H9 (cell line): ENCODE measurements at regions not wholly inside any gene's neighbourhood (a gene's known extent, or its start where the extent isn't known, plus 50 kb on each side); places are given as distances from the start of the nearest gene placed in this dataset.

Experiments used
- DNase-seq: peaks from one replicate; pipeline ENCODE4 v3.0.0-alpha.2; 2017
- H2AFZ ChIP-seq: one replicate; pipeline ENCODE4 v1.6.1; 2013; ENCODE audit warnings: mild to moderate bottlenecking, low read length, control low read depth, moderate library complexity
- H2AK5ac ChIP-seq: 2 replicates; pipeline ENCODE4 v1.6.1; 2013; ENCODE audit warnings: low read length, control low read depth, mixed read lengths; ENCODE audit not compliant: insufficient read length
- H2BK120ac ChIP-seq: one replicate; pipeline ENCODE4 v1.6.1; 2013; ENCODE audit warnings: low read depth, mild to moderate bottlenecking, low read length, control low read depth, inconsistent platforms; ENCODE audit not compliant: poor library complexity, severe bottlenecking
- H2BK12ac ChIP-seq: 2 replicates; pipeline ENCODE4 v1.6.1; 2013; ENCODE audit warnings: low read length, control low read depth, mixed read lengths, low read depth; ENCODE audit not compliant: insufficient read length
- H2BK15ac ChIP-seq: 2 replicates; pipeline ENCODE4 v1.6.1; 2013; ENCODE audit warnings: low read depth, low read length, control low read depth
- H2BK20ac ChIP-seq: one replicate; pipeline ENCODE4 v1.6.1; 2013; ENCODE audit warnings: low read depth, mild to moderate bottlenecking, low read length, control low read depth, inconsistent platforms; ENCODE audit not compliant: poor library complexity, severe bottlenecking
- H2BK5ac ChIP-seq: 2 replicates; pipeline ENCODE4 v1.6.1; 2013; ENCODE audit warnings: low read length, control low read depth, mixed read lengths; ENCODE audit not compliant: insufficient read length
- H3K14ac ChIP-seq: 2 replicates; pipeline ENCODE4 v1.6.1; 2013; ENCODE audit warnings: low read length, control low read depth; ENCODE audit not compliant: insufficient read depth
- H3K18ac ChIP-seq: 2 replicates; pipeline ENCODE4 v1.6.1; 2013; ENCODE audit warnings: low read depth, mild to moderate bottlenecking, mixed read lengths, low read length, control low read depth; ENCODE audit not compliant: insufficient read length
- H3K23ac ChIP-seq: 2 replicates; pipeline ENCODE4 v1.6.1; 2013; ENCODE audit warnings: low read length, control low read depth, mixed read lengths, low read depth; ENCODE audit not compliant: insufficient read length
- H3K23me2 ChIP-seq: 2 replicates; pipeline ENCODE4 v1.6.1; 2013; ENCODE audit warnings: low read depth, mild to moderate bottlenecking, mixed read lengths, low read length, control low read depth; ENCODE audit not compliant: insufficient read length, poor library complexity, severe bottlenecking
- H3K27ac ChIP-seq: 2 replicates; pipeline ENCODE4 v1.5.1; 2013; ENCODE audit warnings: low read length, control low read depth, mixed read lengths, low read depth; ENCODE audit not compliant: insufficient read length
- H3K27me3 ChIP-seq: 2 replicates; pipeline ENCODE4 v1.6.1; 2013; ENCODE audit warnings: low read length, control low read depth, inconsistent platforms; ENCODE audit not compliant: insufficient read depth
- H3K4ac ChIP-seq: 2 replicates; pipeline ENCODE4 v1.6.1; 2013; ENCODE audit warnings: low read depth, mild to moderate bottlenecking, control low read depth, inconsistent platforms, low read length, moderate library complexity
- H3K4me1 ChIP-seq: 2 replicates; pipeline ENCODE4 v1.6.1; 2013; ENCODE audit warnings: low read length, control low read depth, inconsistent platforms; ENCODE audit not compliant: insufficient read depth
- H3K4me2 ChIP-seq: 2 replicates; pipeline ENCODE4 v1.6.1; 2013; ENCODE audit warnings: low read length, control low read depth, mixed read lengths; ENCODE audit not compliant: insufficient read length, insufficient read depth
- H3K56ac ChIP-seq: 2 replicates; pipeline ENCODE4 v1.6.1; 2013; ENCODE audit warnings: low read depth, mild to moderate bottlenecking, mixed read lengths, low read length, control low read depth; ENCODE audit not compliant: insufficient read length
- H3K79me1 ChIP-seq: 2 replicates; pipeline ENCODE4 v1.6.1; 2013; ENCODE audit warnings: low read depth, mild to moderate bottlenecking, moderate library complexity, low read length, control low read depth, inconsistent platforms; ENCODE audit not compliant: insufficient read depth, poor library complexity, severe bottlenecking
- H3K79me2 ChIP-seq: 2 replicates; pipeline ENCODE4 v1.6.1; 2013; ENCODE audit warnings: low read length, control low read depth, inconsistent platforms; ENCODE audit not compliant: insufficient read depth
- H3K9ac ChIP-seq: 2 replicates; pipeline ENCODE4 v1.6.1; 2013; ENCODE audit warnings: low read length, control low read depth, mixed read lengths; ENCODE audit not compliant: insufficient read length; ENCODE audit errors: extremely low read depth
- H3K9me3 ChIP-seq: one replicate; pipeline ENCODE4 v1.6.1; 2013; ENCODE audit warnings: low read depth, low read length, inconsistent platforms; ENCODE audit not compliant: control insufficient read depth
- H3T11ph ChIP-seq: one replicate; pipeline ENCODE4 v1.6.1; 2013; ENCODE audit warnings: mild to moderate bottlenecking, low read length, control low read depth, inconsistent platforms
- H4K20me1 ChIP-seq: one replicate; pipeline ENCODE4 v1.6.1; 2013; ENCODE audit not compliant: control insufficient read depth, insufficient read length, insufficient read depth
- H4K5ac ChIP-seq: 2 replicates; pipeline ENCODE4 v1.6.1; 2013; ENCODE audit warnings: low read depth, mild to moderate bottlenecking, mixed read lengths, low read length, control low read depth; ENCODE audit not compliant: insufficient read length
- H4K8ac ChIP-seq: replicated peaks from 2 replicates; pipeline ENCODE4 v1.6.1; 2013; ENCODE audit warnings: low read length, control low read depth, mixed read lengths, low read depth; ENCODE audit not compliant: insufficient read length
- H4K91ac ChIP-seq: 2 replicates; pipeline ENCODE4 v1.6.1; 2013; ENCODE audit warnings: low read depth, mild to moderate bottlenecking, moderate library complexity, mixed read lengths, low read length, control low read depth; ENCODE audit not compliant: insufficient read length
- H3K27ac Mint-ChIP-seq, 3 experiments: 2 replicates in 2 of 3; 3 replicates in 1 of 3; pipeline ENCODE4 v1.8.0; 2020 to 2021; ENCODE audit warnings: mixed read lengths in 3 of 3, mild to moderate bottlenecking in 1 of 3, moderate library complexity in 1 of 3
- H3K27me3 Mint-ChIP-seq: 2 replicates; pipeline ENCODE4 v1.8.0; 2021; ENCODE audit warnings: low read depth, mild to moderate bottlenecking, moderate library complexity, mixed read lengths
- H3K36me3 Mint-ChIP-seq, 3 experiments: 2 replicates in 2 of 3; 3 replicates in 1 of 3; pipeline ENCODE4 v1.8.0; 2020 to 2021; ENCODE audit warnings: low read depth in 3 of 3, mixed read lengths in 3 of 3; ENCODE audit not compliant: insufficient read depth in 1 of 3
- H3K4me1 Mint-ChIP-seq, 2 experiments: 2 replicates each; pipeline ENCODE4 v1.8.0; 2020; ENCODE audit warnings: mixed read lengths in 2 of 2
- H3K4me3 Mint-ChIP-seq, 2 experiments: 2 replicates in 1 of 2; 3 replicates in 1 of 2; pipeline ENCODE4 v1.8.0; 2020 to 2021; ENCODE audit warnings: mild to moderate bottlenecking in 2 of 2, mixed read lengths in 2 of 2, moderate library complexity in 1 of 2
- H3K9me3 Mint-ChIP-seq, 2 experiments: 2 replicates in 1 of 2; 3 replicates in 1 of 2; pipeline ENCODE4 v1.8.0; 2020; ENCODE audit warnings: mild to moderate bottlenecking in 2 of 2, mixed read lengths in 2 of 2, moderate library complexity in 1 of 2
- WGBS: extraction: QIAGEN DNeasy Blood & Tissue Kit; methylation state at CpG from one replicate; pipeline ENCODE4 v1.1.7; 2013; ENCODE audit warnings: missing lambda C conversion rate, low lambda C conversion rate, mixed read lengths; ENCODE audit not compliant: insufficient read length; ENCODE audit errors: extremely low coverage; 5-methylcytosine and 5-hydroxymethylcytosine counted together
- TF ChIP-seq, protein P1 (sequence below): fragments of 200-600 bp; sonication (generic); conservative IDR thresholded peaks from 3 replicates; pipeline ENCODE4 v1.8.0; 2021; ENCODE audit warnings: antibody characterized with exemption, mild to moderate bottlenecking

DNA sequence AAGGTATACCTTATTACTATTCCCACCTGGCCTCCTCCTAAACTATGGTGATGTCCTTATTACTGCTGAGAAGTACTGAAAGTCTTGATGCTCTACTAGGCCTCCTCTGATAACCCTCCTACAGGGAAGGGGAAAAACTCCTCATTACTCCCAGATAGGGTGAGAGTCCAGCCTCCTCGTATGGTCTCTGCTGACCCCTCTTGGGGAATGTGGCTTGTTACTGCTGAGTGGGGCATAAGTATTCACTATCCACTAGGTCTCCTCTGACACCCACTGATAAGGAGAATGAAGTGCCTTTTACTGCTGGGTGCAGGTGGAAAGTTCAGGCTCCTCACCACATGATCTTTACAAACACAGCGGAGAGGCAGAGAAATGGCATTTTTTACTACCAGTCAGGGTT, 222.9 kb downstream of the CHRM2 start:
- WGBS, result no CpG with 5 or more reads among the region's 2 CpGs
- Histone ChIP-seq H2BK15ac (no peak overlapping the region), H3K4me1 (no peaks in the 10 kb centered on the region), H3K23me2 (no peaks in the 10 kb centered on the region), H4K5ac (no peak overlapping the region), H4K8ac (no peak overlapping the region), H2BK20ac (no peak overlapping the region), H3K9me3 (no peaks in the 10 kb centered on the region), H3K14ac (no peak overlapping the region), H2BK120ac (no peak overlapping the region), H3K4me2 (no peak overlapping the region), H3K23ac (no peak overlapping the region), H3K27me3 (no peaks in the 10 kb centered on the region), H4K91ac (no peak overlapping the region), H2BK5ac (no peak overlapping the region), H3K4ac (no peak overlapping the region), H4K20me1 (no peaks in the 10 kb centered on the region), H3K79me1 (no peaks in the 10 kb centered on the region), H2AFZ (no peak overlapping the region), H3K18ac (no peak overlapping the region), H2AK5ac (no peak overlapping the region), H3K56ac (no peak overlapping the region), H3K79me2 (no peaks in the 10 kb centered on the region; the same call in 1 of the 2 replicates), H2BK12ac (no peak overlapping the region), H3K27ac (no peak overlapping the region), H3K9ac (no peak overlapping the region), H3T11ph (no peak overlapping the region)
- no peaks in the 10 kb centered on the region for H3K9me3 Mint-ChIP-seq
- TF ChIP-seq, protein P1, sequence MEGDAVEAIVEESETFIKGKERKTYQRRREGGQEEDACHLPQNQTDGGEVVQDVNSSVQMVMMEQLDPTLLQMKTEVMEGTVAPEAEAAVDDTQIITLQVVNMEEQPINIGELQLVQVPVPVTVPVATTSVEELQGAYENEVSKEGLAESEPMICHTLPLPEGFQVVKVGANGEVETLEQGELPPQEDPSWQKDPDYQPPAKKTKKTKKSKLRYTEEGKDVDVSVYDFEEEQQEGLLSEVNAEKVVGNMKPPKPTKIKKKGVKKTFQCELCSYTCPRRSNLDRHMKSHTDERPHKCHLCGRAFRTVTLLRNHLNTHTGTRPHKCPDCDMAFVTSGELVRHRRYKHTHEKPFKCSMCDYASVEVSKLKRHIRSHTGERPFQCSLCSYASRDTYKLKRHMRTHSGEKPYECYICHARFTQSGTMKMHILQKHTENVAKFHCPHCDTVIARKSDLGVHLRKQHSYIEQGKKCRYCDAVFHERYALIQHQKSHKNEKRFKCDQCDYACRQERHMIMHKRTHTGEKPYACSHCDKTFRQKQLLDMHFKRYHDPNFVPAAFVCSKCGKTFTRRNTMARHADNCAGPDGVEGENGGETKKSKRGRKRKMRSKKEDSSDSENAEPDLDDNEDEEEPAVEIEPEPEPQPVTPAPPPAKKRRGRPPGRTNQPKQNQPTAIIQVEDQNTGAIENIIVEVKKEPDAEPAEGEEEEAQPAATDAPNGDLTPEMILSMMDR, result peak; percentile 71
- H3K4me1 Mint-ChIP-seq, result peaks cover 9 to 26% of the 10 kb centered on the region in 2 experiments
- peaks cover 1% of the 10 kb centered on the region; the same call in 1 of the 2 replicates for H3K27me3 Mint-ChIP-seq
- no peak overlapping the region for H3K4me3 Mint-ChIP-seq
- 0 out of 7 replicates have a peak overlapping the region, but pooled peaks of 1 of the 3 experiments have one; percentile 13 for H3K27ac Mint-ChIP-seq
- DNase-seq, result peak; percentile 52
- H3K36me3 Mint-ChIP-seq, result no peaks in the 10 kb centered on the region
